ENCODE measurements at regions not wholly inside any gene's neighbourhood (a gene's known extent, or its start where the extent isn't known, plus 50 kb on each side); places are given as distances from the start of the nearest gene placed in this dataset.
"Not testable (repeated sequence)": the region's sequence is repeated elsewhere in the genome, so short reads cannot be mapped to it uniquely, and the experiment has no call there.

DNA sequence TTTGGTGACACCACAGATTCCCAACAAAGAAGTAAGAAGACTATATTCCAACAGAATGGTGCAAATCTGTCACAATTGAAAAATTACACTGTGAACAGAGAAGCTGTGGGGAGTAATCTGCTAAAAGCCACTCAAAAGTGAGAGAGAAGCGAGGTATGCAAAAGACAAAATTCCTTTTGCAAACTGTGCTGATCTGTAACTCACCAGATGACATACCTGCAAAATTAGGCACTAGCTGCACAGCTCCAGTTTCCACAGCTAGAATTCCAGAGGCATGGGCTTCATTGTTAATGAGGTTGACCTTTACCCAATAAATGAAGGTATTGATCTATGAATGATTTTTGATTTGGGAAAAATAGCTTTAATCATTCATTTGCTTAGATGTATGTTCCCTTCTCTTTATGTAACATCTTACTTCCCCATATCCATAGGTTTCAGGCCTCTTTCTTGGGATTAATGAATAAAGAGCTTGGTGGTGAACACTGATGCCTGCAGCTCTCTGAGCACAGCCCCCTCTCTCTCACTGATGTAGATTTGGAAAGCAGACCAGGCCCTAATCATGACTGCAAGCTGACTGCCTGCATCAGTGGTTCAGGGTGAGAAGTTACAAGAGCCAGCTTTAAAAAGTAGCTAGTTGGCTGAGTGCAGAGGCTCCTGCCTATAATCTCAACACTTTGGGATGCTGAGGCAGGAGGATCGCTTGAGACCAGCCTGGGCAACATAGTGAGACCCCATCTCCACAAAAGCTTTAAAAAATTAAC, 85.2 kb downstream of the LACC1 start:
- TF ChIP-seq, protein P1, sequence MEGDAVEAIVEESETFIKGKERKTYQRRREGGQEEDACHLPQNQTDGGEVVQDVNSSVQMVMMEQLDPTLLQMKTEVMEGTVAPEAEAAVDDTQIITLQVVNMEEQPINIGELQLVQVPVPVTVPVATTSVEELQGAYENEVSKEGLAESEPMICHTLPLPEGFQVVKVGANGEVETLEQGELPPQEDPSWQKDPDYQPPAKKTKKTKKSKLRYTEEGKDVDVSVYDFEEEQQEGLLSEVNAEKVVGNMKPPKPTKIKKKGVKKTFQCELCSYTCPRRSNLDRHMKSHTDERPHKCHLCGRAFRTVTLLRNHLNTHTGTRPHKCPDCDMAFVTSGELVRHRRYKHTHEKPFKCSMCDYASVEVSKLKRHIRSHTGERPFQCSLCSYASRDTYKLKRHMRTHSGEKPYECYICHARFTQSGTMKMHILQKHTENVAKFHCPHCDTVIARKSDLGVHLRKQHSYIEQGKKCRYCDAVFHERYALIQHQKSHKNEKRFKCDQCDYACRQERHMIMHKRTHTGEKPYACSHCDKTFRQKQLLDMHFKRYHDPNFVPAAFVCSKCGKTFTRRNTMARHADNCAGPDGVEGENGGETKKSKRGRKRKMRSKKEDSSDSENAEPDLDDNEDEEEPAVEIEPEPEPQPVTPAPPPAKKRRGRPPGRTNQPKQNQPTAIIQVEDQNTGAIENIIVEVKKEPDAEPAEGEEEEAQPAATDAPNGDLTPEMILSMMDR (IDR thresholded peaks at IDR 0.05; ENCODE audit: control insufficient read depth, extremely low read depth, insufficient read depth), result no peak
- H3K4me3 ChIP-seq (ENCODE audit: low read depth, low read length), result no peak overlapping the region
- no peak for DNase-seq (ENCODE audit: low read depth)

DNA sequence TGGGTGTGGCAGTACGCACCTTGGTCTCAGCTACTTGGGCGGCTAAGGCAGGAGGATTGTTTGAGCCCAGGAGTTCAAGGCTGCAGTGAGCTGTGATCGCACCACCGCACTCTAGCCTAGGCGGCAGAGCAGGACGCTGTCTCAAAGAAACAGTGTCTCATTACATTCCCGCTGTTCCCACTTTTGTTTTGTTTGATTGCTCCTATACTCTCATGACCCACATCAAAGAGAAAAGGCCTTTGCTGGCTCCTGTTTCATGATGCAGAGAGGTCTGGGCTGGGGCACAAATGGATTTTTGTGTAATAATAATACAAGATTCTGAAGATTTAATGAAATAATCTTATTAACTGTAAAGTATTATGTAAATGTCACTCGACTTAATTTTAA, 85.7 kb downstream of the LACC1 start:
- TF ChIP-seq, protein P1 (IDR thresholded peaks at IDR 0.05; ENCODE audit: control insufficient read depth, extremely low read depth, insufficient read depth), result no peak
- no peak overlapping the region for H3K4me3 ChIP-seq (ENCODE audit: low read depth, low read length)
- no peak for DNase-seq (ENCODE audit: low read depth)

DNA sequence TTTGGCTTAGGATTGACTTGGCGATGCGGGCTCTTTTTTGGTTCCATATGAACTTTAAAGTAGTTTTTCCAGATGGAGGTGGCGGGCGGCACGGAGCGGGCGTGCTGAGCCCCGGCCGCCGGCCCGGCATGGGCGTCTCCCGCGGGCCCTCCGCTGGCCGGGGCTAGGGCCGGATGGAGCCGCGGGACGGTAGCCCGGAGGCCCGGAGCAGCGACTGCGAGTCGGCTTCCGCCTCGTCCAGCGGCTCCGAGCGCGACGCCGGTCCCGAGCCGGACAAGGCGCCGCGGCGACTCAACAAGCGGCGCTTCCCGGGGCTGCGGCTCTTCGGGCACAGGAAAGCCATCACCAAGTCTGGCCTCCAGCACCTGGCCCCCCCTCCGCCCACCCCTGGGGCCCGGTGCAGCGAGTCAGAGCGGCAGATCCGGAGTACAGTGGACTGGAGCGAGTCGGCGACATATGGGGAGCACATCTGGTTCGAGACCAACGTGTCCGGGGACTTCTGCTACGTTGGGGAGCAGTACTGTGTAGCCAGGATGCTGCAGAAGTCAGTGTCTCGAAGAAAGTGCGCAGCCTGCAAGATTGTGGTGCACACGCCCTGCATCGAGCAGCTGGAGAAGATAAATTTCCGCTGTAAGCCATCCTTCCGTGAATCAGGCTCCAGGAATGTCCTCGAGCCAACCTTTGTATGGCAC, 88.7 kb downstream of the LACC1 start:
- not testable (repeated sequence) for DNase-seq (ENCODE audit: low read depth); H3K4me3 ChIP-seq (ENCODE audit: low read depth, low read length)

DNA sequence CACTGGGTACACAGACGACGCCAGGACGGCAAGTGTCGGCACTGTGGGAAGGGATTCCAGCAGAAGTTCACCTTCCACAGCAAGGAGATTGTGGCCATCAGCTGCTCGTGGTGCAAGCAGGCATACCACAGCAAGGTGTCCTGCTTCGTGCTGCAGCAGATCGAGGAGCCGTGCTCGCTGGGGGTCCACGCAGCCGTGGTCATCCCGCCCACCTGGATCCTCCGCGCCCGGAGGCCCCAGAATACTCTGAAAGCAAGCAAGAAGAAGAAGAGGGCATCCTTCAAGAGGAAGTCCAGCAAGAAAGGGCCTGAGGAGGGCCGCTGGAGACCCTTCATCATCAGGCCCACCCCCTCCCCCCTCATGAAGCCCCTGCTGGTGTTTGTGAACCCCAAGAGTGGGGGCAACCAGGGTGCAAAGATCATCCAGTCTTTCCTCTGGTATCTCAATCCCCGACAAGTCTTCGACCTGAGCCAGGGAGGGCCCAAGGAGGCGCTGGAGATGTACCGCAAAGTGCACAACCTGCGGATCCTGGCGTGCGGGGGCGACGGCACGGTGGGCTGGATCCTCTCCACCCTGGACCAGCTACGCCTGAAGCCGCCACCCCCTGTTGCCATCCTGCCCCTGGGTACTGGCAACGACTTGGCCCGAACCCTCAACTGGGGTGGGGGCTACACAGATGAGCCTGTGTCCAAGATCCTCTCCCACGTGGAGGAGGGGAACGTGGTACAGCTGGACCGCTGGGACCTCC, 89.4 kb downstream of the LACC1 start:
- H3K4me3 ChIP-seq (ENCODE audit: low read depth, low read length), result not testable (repeated sequence)

DNA sequence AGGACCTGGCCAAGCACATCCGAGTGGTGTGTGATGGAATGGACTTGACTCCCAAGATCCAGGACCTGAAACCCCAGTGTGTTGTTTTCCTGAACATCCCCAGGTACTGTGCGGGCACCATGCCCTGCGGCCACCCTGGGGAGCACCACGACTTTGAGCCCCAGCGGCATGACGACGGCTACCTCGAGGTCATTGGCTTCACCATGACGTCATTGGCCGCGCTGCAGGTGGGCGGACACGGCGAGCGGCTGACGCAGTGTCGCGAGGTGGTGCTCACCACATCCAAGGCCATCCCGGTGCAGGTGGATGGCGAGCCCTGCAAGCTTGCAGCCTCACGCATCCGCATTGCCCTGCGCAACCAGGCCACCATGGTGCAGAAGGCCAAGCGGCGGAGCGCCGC, 90.2 kb downstream of the LACC1 start:
- DNase-seq (ENCODE audit: low read depth); H3K4me3 ChIP-seq (ENCODE audit: low read depth, low read length): not testable (repeated sequence)

More for the DNA sequence above, 89.4 kb downstream of the LACC1 start:
- not testable (repeated sequence) for DNase-seq (ENCODE audit: low read depth)

DNA sequence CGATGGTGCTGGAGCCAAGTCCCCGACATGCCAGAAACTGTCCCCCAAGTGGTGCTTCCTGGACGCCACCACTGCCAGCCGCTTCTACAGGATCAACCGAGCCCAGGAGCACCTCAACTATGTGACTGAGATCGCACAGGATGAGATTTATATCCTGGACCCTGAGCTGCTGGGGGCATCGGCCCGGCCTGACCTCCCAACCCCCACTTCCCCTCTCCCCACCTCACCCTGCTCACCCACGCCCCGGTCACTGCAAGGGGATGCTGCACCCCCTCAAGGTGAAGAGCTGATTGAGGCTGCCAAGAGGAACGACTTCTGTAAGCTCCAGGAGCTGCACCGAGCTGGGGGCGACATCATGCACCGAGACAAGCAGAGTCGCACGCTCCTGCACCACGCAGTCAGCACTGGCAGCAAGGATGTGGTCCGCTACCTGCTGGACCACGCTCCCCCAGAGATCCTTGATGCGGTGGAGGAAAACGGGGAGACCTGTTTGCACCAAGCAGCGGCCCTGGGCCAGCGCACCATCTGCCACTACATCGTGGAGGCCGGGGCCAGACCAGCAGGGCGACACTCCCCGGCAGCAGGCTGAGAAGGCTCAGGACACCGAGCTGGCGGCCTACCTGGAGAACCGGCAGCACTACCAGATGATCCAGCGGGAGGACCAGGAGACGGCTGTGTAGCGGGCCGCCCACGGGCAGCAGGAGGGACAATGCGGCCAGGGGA, 91.0 kb downstream of the LACC1 start:
- H3K4me3 ChIP-seq (ENCODE audit: low read depth, low read length); DNase-seq (ENCODE audit: low read depth): not testable (repeated sequence)

- not testable (repeated sequence) for DNase-seq (ENCODE audit: low read depth); H3K4me3 ChIP-seq (ENCODE audit: low read depth, low read length)
These were observed 91.6 kb downstream of the LACC1 start for GRCh38 chr13:43971324-43971723.

DNA sequence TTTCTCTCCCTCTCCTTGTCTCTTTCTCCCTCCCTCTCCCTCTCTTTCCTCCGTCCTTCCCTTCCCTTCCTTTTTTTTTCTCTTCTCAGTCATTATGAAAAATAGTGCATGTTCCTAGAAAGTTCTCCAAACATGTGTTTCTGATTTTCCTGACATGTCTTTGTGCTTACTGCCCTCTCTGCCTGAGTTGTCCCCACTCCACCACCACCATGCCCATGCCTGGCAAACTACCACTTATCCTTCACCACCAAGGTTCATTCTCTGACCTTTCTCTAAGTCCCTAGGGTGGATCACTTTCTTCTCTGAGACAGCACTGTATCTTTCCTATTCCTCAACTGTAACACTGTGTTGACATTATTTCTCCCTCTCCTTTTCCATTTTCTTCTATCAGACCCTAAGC, 98.2 kb downstream of the LACC1 start:
- no peak for DNase-seq (ENCODE audit: low read depth)
- H3K4me3 ChIP-seq (ENCODE audit: low read depth, low read length), result no peak overlapping the region
- TF ChIP-seq, protein P1 (IDR thresholded peaks at IDR 0.05; ENCODE audit: control insufficient read depth, extremely low read depth, insufficient read depth), result no peak

- TF ChIP-seq, protein P1 (IDR thresholded peaks at IDR 0.05; ENCODE audit: control insufficient read depth, extremely low read depth, insufficient read depth), result no peak
- H3K4me3 ChIP-seq (ENCODE audit: low read depth, low read length), result no peak overlapping the region
- DNase-seq (ENCODE audit: low read depth), result no peak
These were observed 99.0 kb downstream of the LACC1 start for GRCh38 chr13:43978688-43979087.

Data from LNCaP clone FGC (cell line).